ENCODE measurements at regions not wholly inside any gene's neighbourhood (a gene's known extent, or its start where the extent isn't known, plus 50 kb on each side); places are given as distances from the start of the nearest gene placed in this dataset.

DNA sequence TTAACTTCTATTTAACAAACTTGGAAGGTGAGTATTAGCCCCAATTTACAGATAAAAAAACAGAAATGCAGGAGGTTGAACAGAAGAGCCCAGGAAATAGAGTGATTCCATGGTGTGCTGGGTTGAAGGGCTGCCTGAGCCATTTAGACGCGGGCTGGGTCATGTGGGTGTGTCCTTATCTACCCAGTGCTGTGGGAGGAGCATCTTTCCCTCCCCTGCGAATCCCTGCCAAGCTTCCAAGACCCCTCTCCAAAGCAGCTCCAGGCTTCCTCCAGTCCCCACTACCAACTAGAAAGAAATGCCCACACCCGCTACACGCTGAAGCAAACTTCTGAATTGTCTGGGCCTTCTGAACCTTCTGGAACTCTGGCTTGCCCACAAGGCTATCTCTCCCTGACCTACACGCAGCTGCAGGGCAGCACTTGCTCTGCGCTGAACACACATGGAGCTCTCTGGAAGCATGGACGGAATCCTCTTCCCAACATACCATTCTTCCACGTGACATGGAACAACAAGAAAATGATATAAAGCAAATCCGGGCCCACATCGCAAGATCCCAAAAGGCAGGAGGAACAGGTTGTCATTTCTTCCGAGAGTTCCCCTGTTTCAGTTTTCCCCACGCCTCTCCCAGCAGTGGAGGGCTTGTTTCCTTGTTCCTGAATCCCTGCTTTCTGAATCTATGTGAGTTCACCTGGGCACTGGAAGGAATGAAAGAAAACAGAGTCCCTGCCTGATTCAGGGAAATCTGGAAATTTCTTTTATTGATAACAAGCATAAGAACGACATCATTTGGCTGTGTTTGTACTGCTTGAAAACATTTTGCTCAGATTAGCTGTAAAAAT, 562.7 kb upstream of the ID2 start:
- Histone ChIP-seq H3K4me1 (ENCODE audit: control insufficient read depth, insufficient read depth, low read length) (no peaks in the 10 kb centered on the region), H3K27ac (ENCODE audit: low read length) (no peak overlapping the region), H3K27me3 (ENCODE audit: control insufficient read depth, insufficient read depth, low read length) (no peaks in the 10 kb centered on the region), H3K4me3 (ENCODE audit: low read length) (no peak overlapping the region), H3K36me3 (ENCODE audit: control insufficient read depth, insufficient read depth, low read length) (no peaks in the 10 kb centered on the region), H3K9me3 (ENCODE audit: control insufficient read depth, insufficient read depth, low read length) (no peaks in the 10 kb centered on the region)
- DNase-seq (ENCODE audit: low read depth, low spot score): no peak
- no CpG with 5 or more reads among the region's 14 CpGs for WGBS (ENCODE audit: insufficient coverage, insufficient read length)

- Histone ChIP-seq H3K27me3 (ENCODE audit: control insufficient read depth, insufficient read depth, low read length) (no peaks in the 10 kb centered on the region), H3K4me3 (ENCODE audit: low read length) (no peak overlapping the region)
Measured at GRCh38 chr2:8119782-8120505, 561.9 kb upstream of the ID2 start.

DNA sequence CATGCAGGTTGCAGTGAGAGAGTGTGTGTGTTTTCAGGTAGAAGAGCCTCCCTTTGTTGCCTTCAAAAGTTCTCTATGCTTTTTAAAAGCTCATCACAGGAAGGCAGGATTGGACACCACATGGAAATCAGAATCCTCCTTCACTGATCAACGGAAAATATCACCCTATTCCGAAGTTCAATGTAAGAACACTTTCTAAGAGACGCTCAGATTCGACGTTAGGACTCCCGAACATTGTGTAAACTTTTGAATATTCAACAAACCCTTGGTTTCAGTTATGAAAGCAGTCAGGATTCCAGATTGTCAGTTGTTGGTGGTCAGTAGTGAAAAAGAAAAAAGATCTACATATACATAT, 561.4 kb upstream of the ID2 start:
- WGBS (ENCODE audit: insufficient coverage, insufficient read length): no CpG with 5 or more reads among the region's 6 CpGs
- Histone ChIP-seq H3K9me3 (ENCODE audit: control insufficient read depth, insufficient read depth, low read length) (no peaks in the 10 kb centered on the region), H3K4me1 (ENCODE audit: control insufficient read depth, insufficient read depth, low read length) (no peaks in the 10 kb centered on the region), H3K27me3 (ENCODE audit: control insufficient read depth, insufficient read depth, low read length) (no peaks in the 10 kb centered on the region), H3K4me3 (ENCODE audit: low read length) (no peak overlapping the region), H3K36me3 (ENCODE audit: control insufficient read depth, insufficient read depth, low read length) (no peaks in the 10 kb centered on the region), H3K27ac (ENCODE audit: low read length) (no peak overlapping the region)
- DNase-seq (ENCODE audit: low read depth, low spot score): no peak

More at GRCh38 chr2:8119782-8120505, 561.9 kb upstream of the ID2 start:
- no CpG with 5 or more reads among the region's 9 CpGs for WGBS (ENCODE audit: insufficient coverage, insufficient read length)
- Histone ChIP-seq H3K36me3 (ENCODE audit: control insufficient read depth, insufficient read depth, low read length) (no peaks in the 10 kb centered on the region), H3K4me1 (ENCODE audit: control insufficient read depth, insufficient read depth, low read length) (no peaks in the 10 kb centered on the region), H3K27ac (ENCODE audit: low read length) (no peak overlapping the region), H3K9me3 (ENCODE audit: control insufficient read depth, insufficient read depth, low read length) (no peaks in the 10 kb centered on the region)
- no peak for DNase-seq (ENCODE audit: low read depth, low spot score)

- Histone ChIP-seq H3K4me3 (ENCODE audit: low read length) (no peak overlapping the region), H3K27ac (ENCODE audit: low read length) (no peak overlapping the region), H3K36me3 (ENCODE audit: control insufficient read depth, insufficient read depth, low read length) (no peaks in the 10 kb centered on the region), H3K9me3 (ENCODE audit: control insufficient read depth, insufficient read depth, low read length) (no peaks in the 10 kb centered on the region), H3K4me1 (ENCODE audit: control insufficient read depth, insufficient read depth, low read length) (no peaks in the 10 kb centered on the region), H3K27me3 (ENCODE audit: control insufficient read depth, insufficient read depth, low read length) (no peaks in the 10 kb centered on the region)
- DNase-seq (ENCODE audit: low read depth, low spot score): no peak
- no CpG with 5 or more reads among the region's 10 CpGs for WGBS (ENCODE audit: insufficient coverage, insufficient read length)
Measured at GRCh38 chr2:8121022-8121825, 560.6 kb upstream of the ID2 start.

GRCh38 chr2:8121826-8122513, 559.9 kb upstream of the ID2 start:
- H3K27ac ChIP-seq (ENCODE audit: low read length): no peak overlapping the region

DNA sequence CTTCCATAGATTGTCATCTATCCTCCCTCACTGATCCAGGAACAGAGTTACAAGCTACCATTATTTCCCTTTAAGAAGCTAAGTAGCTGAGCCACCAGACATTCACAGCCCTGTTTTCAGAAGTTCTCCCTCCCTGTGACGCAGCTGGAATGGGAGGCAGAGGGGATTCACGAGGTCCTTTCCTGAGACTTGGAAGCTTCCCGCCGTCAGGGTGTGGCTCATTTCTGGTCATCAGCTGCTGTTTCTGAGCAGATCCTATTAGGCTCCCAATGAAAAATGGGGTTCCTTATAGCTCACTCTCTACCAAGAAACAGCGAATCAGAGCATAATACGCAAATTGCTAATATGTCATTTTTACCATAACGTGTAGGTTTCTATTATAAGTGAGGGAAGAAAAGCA, 559.3 kb upstream of the ID2 start:
- Histone ChIP-seq H3K27me3 (ENCODE audit: control insufficient read depth, insufficient read depth, low read length) (no peaks in the 10 kb centered on the region), H3K4me3 (ENCODE audit: low read length) (no peak overlapping the region), H3K9me3 (ENCODE audit: control insufficient read depth, insufficient read depth, low read length) (no peaks in the 10 kb centered on the region), H3K4me1 (ENCODE audit: control insufficient read depth, insufficient read depth, low read length) (no peaks in the 10 kb centered on the region), H3K27ac (ENCODE audit: low read length) (no peak overlapping the region), H3K36me3 (ENCODE audit: control insufficient read depth, insufficient read depth, low read length) (no peaks in the 10 kb centered on the region)
- no CpG with 5 or more reads among the region's 7 CpGs for WGBS (ENCODE audit: insufficient coverage, insufficient read length)
- no peak for DNase-seq (ENCODE audit: low read depth, low spot score)

More at GRCh38 chr2:8121826-8122513, 559.9 kb upstream of the ID2 start:
- Histone ChIP-seq H3K4me1 (ENCODE audit: control insufficient read depth, insufficient read depth, low read length) (no peaks in the 10 kb centered on the region), H3K36me3 (ENCODE audit: control insufficient read depth, insufficient read depth, low read length) (no peaks in the 10 kb centered on the region), H3K9me3 (ENCODE audit: control insufficient read depth, insufficient read depth, low read length) (no peaks in the 10 kb centered on the region), H3K27me3 (ENCODE audit: control insufficient read depth, insufficient read depth, low read length) (no peaks in the 10 kb centered on the region), H3K4me3 (ENCODE audit: low read length) (no peak overlapping the region)
- no peak for DNase-seq (ENCODE audit: low read depth, low spot score)
- no CpG with 5 or more reads among the region's 5 CpGs for WGBS (ENCODE audit: insufficient coverage, insufficient read length)

DNA sequence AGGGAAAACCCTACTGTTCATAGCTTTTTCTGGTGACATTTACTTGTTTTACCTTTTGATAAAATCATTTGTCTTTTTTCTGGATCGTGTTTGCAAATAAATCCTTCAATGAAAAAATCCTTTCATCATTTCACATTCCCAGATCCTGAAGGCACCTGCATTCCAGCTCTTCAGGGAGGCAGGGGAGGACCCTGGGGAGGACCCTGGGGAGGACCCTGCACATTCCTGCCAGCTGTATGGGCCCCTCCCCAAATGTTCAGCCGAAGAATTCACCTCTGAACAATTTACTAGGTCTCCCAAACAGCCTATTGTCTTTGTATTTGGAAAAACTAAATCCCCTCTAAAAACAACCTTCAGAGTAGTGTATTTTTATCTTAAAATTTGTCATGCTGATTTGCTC, 558.4 kb upstream of the ID2 start:
- Histone ChIP-seq H3K36me3 (ENCODE audit: control insufficient read depth, insufficient read depth, low read length) (no peaks in the 10 kb centered on the region), H3K4me3 (ENCODE audit: low read length) (no peak overlapping the region), H3K27me3 (ENCODE audit: control insufficient read depth, insufficient read depth, low read length) (no peaks in the 10 kb centered on the region), H3K27ac (ENCODE audit: low read length) (no peak overlapping the region), H3K9me3 (ENCODE audit: control insufficient read depth, insufficient read depth, low read length) (no peaks in the 10 kb centered on the region), H3K4me1 (ENCODE audit: control insufficient read depth, insufficient read depth, low read length) (no peaks in the 10 kb centered on the region)
- DNase-seq (ENCODE audit: low read depth, low spot score): no peak
- no CpG with 5 or more reads among the region's 2 CpGs for WGBS (ENCODE audit: insufficient coverage, insufficient read length)

- Histone ChIP-seq H3K27ac (ENCODE audit: low read length) (no peak overlapping the region), H3K4me1 (ENCODE audit: control insufficient read depth, insufficient read depth, low read length) (no peaks in the 10 kb centered on the region), H3K4me3 (ENCODE audit: low read length) (no peak overlapping the region), H3K9me3 (ENCODE audit: control insufficient read depth, insufficient read depth, low read length) (no peaks in the 10 kb centered on the region), H3K36me3 (ENCODE audit: control insufficient read depth, insufficient read depth, low read length) (no peaks in the 10 kb centered on the region), H3K27me3 (ENCODE audit: control insufficient read depth, insufficient read depth, low read length) (no peaks in the 10 kb centered on the region)
- no CpG with 5 or more reads among the region's 12 CpGs for WGBS (ENCODE audit: insufficient coverage, insufficient read length)
- no peak for DNase-seq (ENCODE audit: low read depth, low spot score)
Measured at GRCh38 chr2:8125741-8126711, 555.8 kb upstream of the ID2 start.

GRCh38 chr2:8126783-8127182, 555.1 kb upstream of the ID2 start:
- no peaks in the 10 kb centered on the region for H3K9me3 ChIP-seq (ENCODE audit: control insufficient read depth, insufficient read depth, low read length)
- no peaks in the 10 kb centered on the region for H3K27me3 ChIP-seq (ENCODE audit: control insufficient read depth, insufficient read depth, low read length)
- H3K4me3 ChIP-seq (ENCODE audit: low read length): no peak overlapping the region
- no CpG with 5 or more reads among the region's 3 CpGs for WGBS (ENCODE audit: insufficient coverage, insufficient read length)
- no peaks in the 10 kb centered on the region for H3K36me3 ChIP-seq (ENCODE audit: control insufficient read depth, insufficient read depth, low read length)
- DNase-seq (ENCODE audit: low read depth, low spot score): no peak
- H3K4me1 ChIP-seq (ENCODE audit: control insufficient read depth, insufficient read depth, low read length): no peaks in the 10 kb centered on the region
- no peak overlapping the region for H3K27ac ChIP-seq (ENCODE audit: low read length)

All from iPS DF 6.9 (cell line).